GM18505 (cell line): ENCODE measurements at regions not wholly inside any gene's neighbourhood (a gene's known extent, or its start where the extent isn't known, plus 50 kb on each side); places are given as distances from the start of the nearest gene placed in this dataset.
A peak's percentile ranks its signal among the peaks of the same experiment; 100 is the strongest.
"Not testable (repeated sequence)": the region's sequence is repeated elsewhere in the genome, so short reads cannot be mapped to it uniquely, and the experiment has no call there.

ENCODE experiments used
- ATAC-seq: cut with Tn5 transposase; IDR thresholded peaks from one replicate; pipeline ENCODE4 v1.9.1; 2021; ENCODE audit not compliant: unreplicated experiment

DNA sequence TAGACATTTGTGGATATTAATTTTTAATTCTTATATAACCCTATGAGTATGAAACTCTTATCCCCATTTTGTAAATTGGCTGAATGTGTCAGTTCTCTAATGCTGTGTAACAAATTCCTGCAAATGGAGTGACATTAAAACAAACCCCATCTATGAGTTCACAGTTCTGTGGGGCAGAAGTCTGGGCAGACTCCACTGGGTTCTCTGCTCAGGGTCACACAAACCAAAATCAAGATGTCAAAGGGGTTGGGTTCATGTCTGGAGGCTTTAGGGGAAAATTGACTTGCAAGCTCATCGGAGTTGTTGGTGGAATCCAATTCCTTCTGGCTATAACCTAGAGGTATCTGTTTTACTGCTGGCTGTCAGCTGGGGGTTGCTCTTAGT, 301.6 kb upstream of the PLGLB2 start:
- ATAC-seq: not testable (repeated sequence)

- ATAC-seq: not testable (repeated sequence)
Observed at GRCh38 chr2:87449462-87449980, 298.4 kb upstream of the PLGLB2 start.

- ATAC-seq: not testable (repeated sequence)
Observed at GRCh38 chr2:87452193-87452592, 295.7 kb upstream of the PLGLB2 start.

- ATAC-seq: not testable (repeated sequence)
Observed at GRCh38 chr2:87452861-87453260, 295.0 kb upstream of the PLGLB2 start.

DNA sequence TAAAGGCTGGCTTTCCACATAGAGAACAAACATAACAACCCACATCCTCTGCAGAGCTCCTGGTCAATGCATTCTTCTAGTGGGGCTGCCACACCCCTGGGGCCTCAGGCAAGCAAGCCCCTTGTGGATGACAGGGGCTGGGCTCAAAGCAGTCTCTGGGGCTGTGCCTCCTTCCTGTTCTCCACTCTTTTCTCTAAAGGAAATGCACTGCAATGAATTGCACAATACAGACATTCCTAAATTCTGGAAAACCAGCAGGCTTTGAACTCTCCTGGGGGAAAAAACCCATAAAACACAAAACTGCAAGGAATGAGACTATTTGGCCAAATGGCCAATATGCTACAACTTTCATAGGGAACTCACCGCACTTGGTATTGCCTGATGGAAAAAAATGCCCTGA, 293.9 kb upstream of the PLGLB2 start:
- ATAC-seq: not testable (repeated sequence)

GRCh38 chr2:87454421-87454820, 293.5 kb upstream of the PLGLB2 start:
- not testable (repeated sequence) for ATAC-seq

- ATAC-seq: peak; percentile 47
Observed at GRCh38 chr2:87455209-87455853, 292.6 kb upstream of the PLGLB2 start.

GRCh38 chr2:87455854-87456249, 292.0 kb upstream of the PLGLB2 start:
- ATAC-seq: peak; percentile 27

GRCh38 chr2:87456477-87457128, 291.3 kb upstream of the PLGLB2 start:
- ATAC-seq: peak; percentile 67

DNA sequence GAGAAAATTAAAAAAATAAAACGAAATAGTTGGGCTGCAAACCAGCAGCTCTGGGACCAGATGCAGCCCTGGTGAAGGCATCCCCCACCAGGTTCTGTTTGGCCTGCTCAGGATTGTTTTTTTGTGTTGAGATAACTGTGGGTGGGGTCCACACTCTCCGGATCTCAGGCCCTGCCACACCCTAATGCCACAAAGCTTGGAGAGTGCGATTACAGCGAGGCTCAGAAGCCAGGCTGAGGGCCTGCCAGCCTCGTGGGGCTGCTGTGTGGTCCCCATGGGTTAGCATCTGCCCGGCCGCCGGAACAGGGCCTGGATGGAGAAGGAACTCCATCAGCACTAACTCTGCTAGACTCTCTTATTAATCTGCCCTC, 290.8 kb upstream of the PLGLB2 start:
- not testable (repeated sequence) for ATAC-seq

- not testable (repeated sequence) for ATAC-seq
Observed at GRCh38 chr2:87458938-87459337, 288.9 kb upstream of the PLGLB2 start.

DNA sequence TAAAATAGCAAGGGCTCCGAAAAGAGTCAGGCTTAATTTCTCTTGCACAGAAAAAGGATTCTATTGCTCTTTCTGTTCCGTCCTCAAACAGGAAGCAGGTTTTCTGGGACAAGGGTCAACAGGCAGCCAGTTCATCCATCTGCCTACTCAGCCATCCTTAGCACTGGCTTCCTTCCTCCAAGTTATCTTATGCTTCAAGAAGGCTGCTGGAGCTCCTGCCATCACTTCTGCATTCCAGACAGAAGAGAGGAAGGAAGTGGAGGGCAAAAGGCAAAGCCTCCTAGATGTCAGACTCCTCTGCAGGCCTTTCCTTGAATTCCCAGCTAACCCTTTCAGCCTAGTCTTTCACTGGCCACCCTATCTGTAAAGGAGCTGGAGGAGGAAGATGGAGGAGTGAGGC, 287.8 kb upstream of the PLGLB2 start:
- not testable (repeated sequence) for ATAC-seq

- ATAC-seq: not testable (repeated sequence)
Observed at GRCh38 chr2:87460662-87461061, 287.2 kb upstream of the PLGLB2 start.

DNA sequence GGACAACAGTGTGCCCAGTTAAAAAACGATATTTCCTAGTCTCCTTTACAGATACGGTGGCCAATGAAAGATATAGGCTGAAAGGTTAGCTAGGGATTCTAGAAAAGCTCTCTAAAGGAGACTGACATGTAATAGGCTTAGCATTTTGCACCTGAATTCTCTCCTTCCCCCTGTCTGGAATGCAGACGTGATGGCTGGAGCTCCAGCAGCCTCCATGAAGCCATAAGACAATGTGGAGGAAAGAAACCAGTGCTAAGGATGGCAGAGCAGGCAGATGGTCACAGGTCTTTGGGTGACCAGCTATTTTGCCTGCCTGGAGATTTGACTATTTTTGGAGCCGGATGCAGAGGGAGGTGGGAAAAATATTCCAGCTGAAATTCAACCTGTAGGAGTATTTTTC, 286.2 kb upstream of the PLGLB2 start:
- ATAC-seq: not testable (repeated sequence)

DNA sequence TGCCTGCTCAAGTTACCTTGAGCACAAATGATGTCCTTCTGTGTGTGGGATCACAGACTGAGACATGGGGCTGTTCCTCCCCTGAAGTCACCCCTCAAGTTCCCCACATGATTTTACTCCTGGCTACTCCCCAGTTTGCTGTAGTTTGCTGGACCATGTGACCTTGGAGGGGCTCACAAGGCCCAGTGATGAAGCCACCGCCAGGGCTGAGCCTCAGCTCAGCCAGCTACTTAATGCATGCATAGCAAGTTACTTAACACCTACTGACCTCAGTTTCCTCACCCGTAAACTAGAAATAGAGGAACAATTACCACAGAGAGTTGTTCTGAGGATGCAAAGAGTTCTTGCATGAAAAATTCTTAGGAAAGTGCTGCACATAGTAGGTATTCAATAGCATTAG, 283.7 kb upstream of the PLGLB2 start:
- not testable (repeated sequence) for ATAC-seq

DNA sequence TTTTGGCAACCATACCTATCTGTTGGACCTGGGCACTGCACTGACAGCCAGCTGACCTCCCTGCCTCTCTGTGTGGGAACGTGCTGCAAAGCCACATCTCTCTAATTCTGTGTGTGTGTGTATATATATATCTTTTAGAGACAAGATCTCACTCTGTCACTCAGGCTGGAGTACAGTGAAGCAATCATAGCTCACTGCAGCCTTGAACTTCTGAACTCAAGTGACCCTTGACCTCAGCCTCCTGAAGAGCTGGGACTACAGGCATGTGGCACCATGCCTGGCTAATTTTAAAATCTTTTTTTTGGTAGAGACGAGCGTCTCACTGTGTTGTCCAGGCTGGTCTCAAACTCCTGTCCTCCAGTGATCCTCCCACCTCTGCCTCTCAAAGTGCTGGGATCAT, 282.2 kb upstream of the PLGLB2 start:
- not testable (repeated sequence) for ATAC-seq

DNA sequence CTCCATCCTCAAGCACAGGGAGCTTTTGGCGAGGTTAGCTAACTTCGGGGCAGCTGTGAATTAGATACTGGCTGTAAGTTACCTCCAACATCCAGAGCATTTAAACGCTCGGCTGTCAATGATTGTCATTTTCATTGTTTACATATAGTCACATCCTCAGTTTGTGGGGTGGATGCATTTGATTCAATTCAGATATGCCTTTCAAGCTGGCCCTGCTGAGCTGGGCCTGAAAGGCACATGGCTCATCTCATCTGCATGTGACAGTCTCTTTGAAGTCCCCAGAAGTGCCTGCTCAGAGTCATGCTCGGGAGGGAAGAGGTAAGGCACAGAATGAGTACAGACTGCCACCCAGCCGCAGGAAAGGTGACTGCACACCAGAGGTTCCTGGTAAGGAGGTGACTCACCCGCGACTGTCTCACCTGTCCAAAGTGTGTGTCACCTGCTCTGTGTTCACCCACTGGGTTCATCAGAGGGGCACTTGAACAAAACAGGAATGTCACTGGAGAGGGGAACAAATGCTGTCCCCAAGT, 281.2 kb upstream of the PLGLB2 start:
- peak; percentile 51 for ATAC-seq

DNA sequence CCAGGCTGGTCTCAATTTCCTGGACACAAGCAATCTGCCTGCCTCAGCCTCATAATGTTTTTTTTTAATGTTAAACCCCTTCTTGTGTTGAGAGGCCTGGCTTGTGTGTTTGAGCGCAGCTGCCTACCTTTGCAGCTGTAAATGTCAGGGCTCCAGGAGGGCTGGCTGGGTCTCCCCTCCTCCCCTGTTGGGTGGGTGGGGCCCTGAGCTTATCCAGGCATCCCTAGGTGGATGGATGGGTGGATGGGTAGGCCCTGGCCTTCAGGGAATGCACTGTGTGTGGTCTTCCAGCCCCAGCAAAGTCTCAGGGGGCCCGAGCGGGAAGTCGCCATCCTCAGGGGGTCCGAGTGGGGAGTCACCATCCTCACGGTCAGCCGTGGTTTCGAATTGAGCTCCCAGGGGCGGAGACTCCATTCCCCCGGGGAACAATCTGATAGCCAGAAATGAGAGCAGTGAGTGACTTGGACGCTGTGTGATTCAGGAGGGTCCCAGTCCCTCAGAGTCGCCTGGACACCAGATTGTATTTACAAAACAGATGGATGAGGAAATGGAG, 279.4 kb upstream of the PLGLB2 start:
- ATAC-seq: not testable (repeated sequence)

- peak; percentile 34 for ATAC-seq
Observed at GRCh38 chr2:87469180-87470151, 278.4 kb upstream of the PLGLB2 start.
